ENCODE measurements at regions not wholly inside any gene's neighbourhood (a gene's known extent, or its start where the extent isn't known, plus 50 kb on each side); places are given as distances from the start of the nearest gene placed in this dataset.

DNA sequence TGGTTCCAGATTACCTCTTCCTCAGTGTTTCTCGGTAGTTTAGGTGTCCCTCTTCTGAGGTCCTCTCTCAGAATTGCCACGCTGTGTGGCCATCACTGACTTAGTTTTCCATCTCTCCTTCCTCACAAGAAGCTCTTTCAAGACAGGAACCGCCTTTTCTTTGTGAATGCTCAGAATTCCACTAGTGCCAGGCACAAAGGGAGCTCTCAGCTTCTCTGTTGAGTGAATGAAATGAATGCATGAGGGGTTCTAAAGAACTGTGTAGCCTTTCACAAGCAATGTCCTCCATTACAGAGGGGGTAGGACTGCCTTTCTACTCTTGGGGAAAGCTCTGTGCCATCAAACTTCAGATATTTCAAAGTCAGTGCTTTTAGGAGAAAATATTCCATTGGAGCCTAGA is 546.8 kb downstream of the RWDD3 start:
- TF ChIP-seq, protein P1, sequence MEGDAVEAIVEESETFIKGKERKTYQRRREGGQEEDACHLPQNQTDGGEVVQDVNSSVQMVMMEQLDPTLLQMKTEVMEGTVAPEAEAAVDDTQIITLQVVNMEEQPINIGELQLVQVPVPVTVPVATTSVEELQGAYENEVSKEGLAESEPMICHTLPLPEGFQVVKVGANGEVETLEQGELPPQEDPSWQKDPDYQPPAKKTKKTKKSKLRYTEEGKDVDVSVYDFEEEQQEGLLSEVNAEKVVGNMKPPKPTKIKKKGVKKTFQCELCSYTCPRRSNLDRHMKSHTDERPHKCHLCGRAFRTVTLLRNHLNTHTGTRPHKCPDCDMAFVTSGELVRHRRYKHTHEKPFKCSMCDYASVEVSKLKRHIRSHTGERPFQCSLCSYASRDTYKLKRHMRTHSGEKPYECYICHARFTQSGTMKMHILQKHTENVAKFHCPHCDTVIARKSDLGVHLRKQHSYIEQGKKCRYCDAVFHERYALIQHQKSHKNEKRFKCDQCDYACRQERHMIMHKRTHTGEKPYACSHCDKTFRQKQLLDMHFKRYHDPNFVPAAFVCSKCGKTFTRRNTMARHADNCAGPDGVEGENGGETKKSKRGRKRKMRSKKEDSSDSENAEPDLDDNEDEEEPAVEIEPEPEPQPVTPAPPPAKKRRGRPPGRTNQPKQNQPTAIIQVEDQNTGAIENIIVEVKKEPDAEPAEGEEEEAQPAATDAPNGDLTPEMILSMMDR (IDR thresholded peaks at IDR 0.05; ENCODE audit: insufficient read depth, low read length) = no peak
- TF ChIP-seq POLR2AphosphoS5 (IDR thresholded peaks at IDR 0.05; ENCODE audit: low read depth) = no peak
